Trophoblast cell (in vitro differentiated cells and primary cell): ENCODE measurements at regions not wholly inside any gene's neighbourhood (a gene's known extent, or its start where the extent isn't known, plus 50 kb on each side); places are given as distances from the start of the nearest gene placed in this dataset.
"Not testable (repeated sequence)": the region's sequence is repeated elsewhere in the genome, so short reads cannot be mapped to it uniquely, and the experiment has no call there.

Experiments
- DNase-seq, 2 donors: peaks; one replicate each; pipeline ENCODE4 v3.0.0-alpha.2; 2016
- H2AFZ ChIP-seq: 2 replicates; pipeline ENCODE4 v1.6.1; 2013; ENCODE audit warnings: low read length, moderate library complexity, mild to moderate bottlenecking; ENCODE audit not compliant: insufficient read depth, poor library complexity
- H2AK5ac ChIP-seq: 2 replicates; pipeline ENCODE4 v1.6.1; 2013; ENCODE audit warnings: mild to moderate bottlenecking, low read length
- H2BK120ac ChIP-seq: 2 replicates; pipeline ENCODE4 v1.6.1; 2013; ENCODE audit warnings: low read length, mild to moderate bottlenecking, moderate library complexity; ENCODE audit not compliant: insufficient read depth, poor library complexity
- H2BK12ac ChIP-seq: 2 replicates; pipeline ENCODE4 v1.6.1; 2013; ENCODE audit warnings: mild to moderate bottlenecking, low read length, moderate library complexity
- H2BK5ac ChIP-seq: 2 replicates; pipeline ENCODE4 v1.6.1; 2013; ENCODE audit warnings: low read length, low read depth, moderate library complexity, mild to moderate bottlenecking; ENCODE audit not compliant: poor library complexity
- H3K14ac ChIP-seq: 2 replicates; pipeline ENCODE4 v1.6.1; 2013; ENCODE audit warnings: mild to moderate bottlenecking, low read length
- H3K18ac ChIP-seq: 2 replicates; pipeline ENCODE4 v1.6.1; 2013; ENCODE audit warnings: mild to moderate bottlenecking, low read length
- H3K23ac ChIP-seq: 2 replicates; pipeline ENCODE4 v1.6.1; 2013; ENCODE audit warnings: low read length
- H3K27ac ChIP-seq: 2 replicates; pipeline ENCODE4 v1.5.1; 2013; ENCODE audit warnings: low read depth, mild to moderate bottlenecking, inconsistent platforms, low read length, moderate library complexity
- H3K27me3 ChIP-seq: 2 replicates; pipeline ENCODE4 v1.6.1; 2013; ENCODE audit warnings: inconsistent platforms, mild to moderate bottlenecking, low read length, moderate library complexity; ENCODE audit not compliant: insufficient read depth
- H3K36me3 ChIP-seq, 2 experiments: 1 replicate in 1 of 2; 2 replicates in 1 of 2; pipeline ENCODE4 v1.6.1; 2013; ENCODE audit warnings: low read length in 2 of 2, mild to moderate bottlenecking in 2 of 2, moderate library complexity in 1 of 2; ENCODE audit not compliant: insufficient read depth in 2 of 2, control insufficient read depth in 1 of 2
- H3K4ac ChIP-seq: 2 replicates; pipeline ENCODE4 v1.6.1; 2013; ENCODE audit warnings: low read depth, mild to moderate bottlenecking, low read length, moderate library complexity
- H3K4me1 ChIP-seq, 2 experiments: 1 replicate in 1 of 2; 2 replicates in 1 of 2; pipeline ENCODE4 v1.6.1; 2013; ENCODE audit warnings: low read length in 2 of 2, mild to moderate bottlenecking in 2 of 2, moderate library complexity in 1 of 2; ENCODE audit not compliant: insufficient read depth in 2 of 2, control insufficient read depth in 1 of 2
- H3K4me2 ChIP-seq: 2 replicates; pipeline ENCODE4 v1.6.1; 2013; ENCODE audit warnings: inconsistent platforms, mild to moderate bottlenecking, low read length, moderate library complexity
- H3K4me3 ChIP-seq: 2 replicates; pipeline ENCODE4 v1.5.1; 2013; ENCODE audit warnings: mild to moderate bottlenecking, low read depth, low read length, inconsistent platforms
- H3K79me1 ChIP-seq: one replicate; pipeline ENCODE4 v1.6.1; 2013; ENCODE audit warnings: low read length
- H3K79me2 ChIP-seq: 2 replicates; pipeline ENCODE4 v1.6.1; 2013; ENCODE audit warnings: low read length, mild to moderate bottlenecking; ENCODE audit not compliant: control insufficient read depth, insufficient read depth, poor library complexity
- H3K9ac ChIP-seq: 2 replicates; pipeline ENCODE4 v1.6.1; 2013; ENCODE audit warnings: mild to moderate bottlenecking, low read length
- H3K9me3 ChIP-seq: 2 replicates; pipeline ENCODE4 v1.6.1; 2013; ENCODE audit warnings: low read depth, mild to moderate bottlenecking, control low read depth, inconsistent platforms, low read length; ENCODE audit not compliant: insufficient read depth
- H4K12ac ChIP-seq: 2 replicates; pipeline ENCODE4 v1.6.1; 2013; ENCODE audit warnings: low read depth, mild to moderate bottlenecking, low read length, moderate library complexity
- H4K8ac ChIP-seq: 2 replicates; pipeline ENCODE4 v1.6.1; 2013; ENCODE audit warnings: low read depth, mild to moderate bottlenecking, low read length, moderate library complexity
- H4K91ac ChIP-seq: one replicate; pipeline ENCODE4 v1.6.1; 2013; ENCODE audit warnings: low read depth, mild to moderate bottlenecking, low read length, moderate library complexity
- WGBS: extraction: QIAGEN DNeasy Blood & Tissue Kit; methylation state at CpG from one replicate; pipeline ENCODE4 v1.1.7; 2013; ENCODE audit warnings: missing lambda C conversion rate; ENCODE audit not compliant: insufficient read length, insufficient coverage; ENCODE audit errors: extremely low coverage; 5-methylcytosine and 5-hydroxymethylcytosine counted together

DNA sequence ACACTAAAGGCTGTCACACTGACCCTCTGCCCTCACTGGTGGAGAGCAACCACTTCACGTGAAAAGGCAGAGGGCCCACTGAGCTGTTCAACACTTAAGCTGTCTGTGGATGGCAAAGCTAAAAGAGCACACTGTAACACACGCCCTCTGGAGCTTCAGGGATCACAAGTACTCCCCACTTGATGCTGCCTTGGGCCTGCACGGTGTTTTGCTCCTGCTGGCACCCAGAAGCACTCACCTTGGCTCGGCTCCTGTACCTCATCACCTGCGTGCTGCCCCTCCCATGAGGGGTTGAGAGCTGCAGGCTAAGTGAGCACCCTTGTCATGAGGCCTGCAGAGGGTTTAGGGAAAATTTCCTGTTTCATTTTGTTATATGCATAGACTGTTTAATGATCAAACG lies 96.0 kb downstream of the PROP1 start:
- no CpG with 5 or more reads among the region's 6 CpGs for WGBS
- H2AK5ac ChIP-seq, H3K9ac ChIP-seq, H2BK5ac ChIP-seq, H3K4me1 ChIP-seq, H4K12ac ChIP-seq, H3K18ac ChIP-seq, H2BK12ac ChIP-seq, H3K79me1 ChIP-seq, H3K79me2 ChIP-seq, DNase-seq, H3K14ac ChIP-seq, H4K91ac ChIP-seq, H2BK120ac ChIP-seq, H3K23ac ChIP-seq, H3K4me3 ChIP-seq, H3K36me3 ChIP-seq, H3K4me2 ChIP-seq, H3K27me3 ChIP-seq, H3K27ac ChIP-seq, H3K9me3 ChIP-seq, H3K4ac ChIP-seq, H2AFZ ChIP-seq, H4K8ac ChIP-seq: not testable (repeated sequence)

DNA sequence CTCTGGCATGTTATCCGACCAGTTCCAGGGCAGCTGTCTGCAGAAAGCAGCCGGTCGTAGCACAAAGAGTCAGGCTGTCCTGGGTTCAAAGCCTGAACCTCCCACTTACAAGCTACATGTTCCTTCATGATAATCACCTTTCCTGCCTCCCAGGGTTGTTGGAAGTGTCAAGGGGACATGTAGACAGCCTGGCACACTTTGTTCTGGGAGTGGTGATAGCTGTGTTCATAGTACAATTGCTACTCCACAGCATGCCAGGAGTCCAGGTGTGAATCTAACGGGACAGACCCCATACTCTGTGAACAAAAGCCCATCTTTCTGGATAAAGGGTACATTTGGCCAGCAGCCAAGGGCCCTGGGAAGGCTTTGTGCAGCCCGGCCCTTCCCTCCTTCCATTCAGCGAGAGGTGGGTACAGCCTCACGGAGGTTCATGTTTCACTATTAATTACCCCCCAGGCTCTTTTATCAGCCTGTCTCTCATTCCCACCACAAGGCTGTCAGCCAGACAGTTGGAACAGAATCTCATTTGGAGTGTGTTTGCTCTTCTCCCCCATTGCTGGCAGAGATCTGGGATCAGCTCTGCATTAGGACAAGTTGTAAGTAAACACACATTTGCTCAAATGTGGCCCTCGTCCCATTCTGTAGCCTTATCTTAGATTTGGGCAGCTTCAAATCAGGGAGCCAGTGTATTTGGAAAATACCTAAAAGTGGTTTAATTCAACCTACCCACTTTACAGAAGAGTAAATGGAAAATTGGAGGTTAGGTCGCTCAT lies 101.2 kb downstream of the PROP1 start:
- H3K27ac ChIP-seq, H3K4ac ChIP-seq, DNase-seq, H4K91ac ChIP-seq, H2BK5ac ChIP-seq, H2BK120ac ChIP-seq, H3K9me3 ChIP-seq, H3K4me1 ChIP-seq, H3K18ac ChIP-seq, H2AK5ac ChIP-seq, H3K4me2 ChIP-seq, H3K79me1 ChIP-seq, H2BK12ac ChIP-seq, H3K9ac ChIP-seq, H3K14ac ChIP-seq, H3K4me3 ChIP-seq, H3K27me3 ChIP-seq, H4K12ac ChIP-seq, H3K36me3 ChIP-seq, H3K79me2 ChIP-seq, H4K8ac ChIP-seq, H2AFZ ChIP-seq, H3K23ac ChIP-seq: not testable (repeated sequence)
- WGBS: no CpG with 5 or more reads among the region's 9 CpGs

DNA sequence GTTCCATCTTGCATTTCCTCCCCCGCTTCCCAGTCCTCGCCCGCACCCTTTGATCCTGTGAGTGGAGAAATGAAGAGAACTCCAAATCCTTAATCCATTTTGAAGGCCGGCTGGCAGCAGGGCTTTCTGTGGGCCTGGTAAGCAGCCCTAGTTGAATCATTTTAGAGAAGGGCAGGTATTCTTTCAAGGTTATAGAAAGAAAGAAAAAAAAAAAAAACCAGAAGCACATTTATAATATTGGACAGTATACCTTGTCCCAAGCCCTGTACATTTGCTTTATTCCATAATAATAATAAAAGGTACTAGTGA lies 103.7 kb downstream of the PROP1 start:
- not testable (repeated sequence) for H3K9me3 ChIP-seq, H4K8ac ChIP-seq, H2BK5ac ChIP-seq, H3K4me2 ChIP-seq, H3K4me1 ChIP-seq, H2AFZ ChIP-seq, H3K27ac ChIP-seq, H3K14ac ChIP-seq, H2AK5ac ChIP-seq, H3K4me3 ChIP-seq, H2BK12ac ChIP-seq, H3K79me1 ChIP-seq, H4K91ac ChIP-seq, H3K23ac ChIP-seq, H3K36me3 ChIP-seq, H4K12ac ChIP-seq, H3K18ac ChIP-seq, H3K9ac ChIP-seq, H2BK120ac ChIP-seq, H3K79me2 ChIP-seq, DNase-seq, H3K4ac ChIP-seq, H3K27me3 ChIP-seq
- no CpG with 5 or more reads among the region's 4 CpGs for WGBS

DNA sequence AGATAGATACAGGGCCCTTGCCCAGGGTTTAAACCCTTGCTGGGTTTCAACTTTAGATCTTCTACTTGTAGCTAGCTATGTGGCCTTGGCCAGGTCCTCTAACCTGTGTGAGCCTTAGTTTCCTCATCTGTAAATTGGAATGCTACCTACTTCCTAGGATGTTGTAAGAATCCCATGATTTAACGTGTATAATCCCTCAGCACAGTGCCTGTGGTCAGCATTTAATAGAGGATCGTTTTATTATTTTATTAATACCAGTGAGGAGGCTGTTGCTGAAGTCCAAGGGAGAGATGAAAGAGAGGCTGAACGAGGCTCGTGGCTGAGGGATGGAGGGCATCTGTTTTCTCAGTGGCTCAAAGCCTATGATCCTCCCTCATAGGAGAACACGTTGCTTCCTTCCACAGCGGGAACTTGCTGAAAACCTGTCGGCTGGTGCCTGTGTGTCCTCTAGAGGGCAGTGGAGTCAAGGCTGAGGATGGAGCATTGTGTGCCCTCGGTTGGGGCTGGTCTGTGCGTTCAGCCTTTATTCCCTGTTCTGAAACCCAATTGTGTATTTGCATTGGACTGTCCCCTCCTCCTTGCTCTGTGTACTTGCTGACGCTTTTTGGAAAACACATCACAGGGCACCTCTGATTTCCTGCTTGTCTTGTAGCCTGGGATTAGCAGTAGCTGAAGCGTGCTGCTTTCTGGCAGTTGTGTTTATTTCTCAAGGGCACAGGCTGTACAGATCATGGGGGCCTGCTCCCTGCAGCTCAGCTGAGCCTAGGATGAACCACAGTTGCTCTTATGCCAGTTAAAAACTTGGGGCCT lies 104.3 kb downstream of the PROP1 start:
- H3K4me2 ChIP-seq, H3K14ac ChIP-seq, H3K79me2 ChIP-seq, H3K18ac ChIP-seq, H3K27me3 ChIP-seq, H3K79me1 ChIP-seq, H2BK120ac ChIP-seq, H3K4me1 ChIP-seq, H4K8ac ChIP-seq, H2BK5ac ChIP-seq, H3K27ac ChIP-seq, DNase-seq, H3K4me3 ChIP-seq, H3K9me3 ChIP-seq, H3K36me3 ChIP-seq, H4K91ac ChIP-seq, H2BK12ac ChIP-seq, H3K23ac ChIP-seq, H3K9ac ChIP-seq, H3K4ac ChIP-seq, H2AK5ac ChIP-seq, H2AFZ ChIP-seq, H4K12ac ChIP-seq: not testable (repeated sequence)
- WGBS: no CpG with 5 or more reads among the region's 11 CpGs
